Activated CD4-positive, CD25-positive, alpha-beta regulatory T cell treated with anti-CD3 and anti-CD28 coated beads, Interleukin-2, amount 50 U/mL, for 16 hours (primary cell): ENCODE measurements at regions not wholly inside any gene's neighbourhood (a gene's known extent, or its start where the extent isn't known, plus 50 kb on each side); places are given as distances from the start of the nearest gene placed in this dataset.

Experiments
- DNase-seq: peaks from one replicate; pipeline ENCODE4 v3.0.0-alpha.2; 2020; ENCODE audit warnings: low read depth, low spot score

GRCh38 chr12:125657681-125658080 is 592.4 kb downstream of the AACS start:
- DNase-seq, result no peak

DNA sequence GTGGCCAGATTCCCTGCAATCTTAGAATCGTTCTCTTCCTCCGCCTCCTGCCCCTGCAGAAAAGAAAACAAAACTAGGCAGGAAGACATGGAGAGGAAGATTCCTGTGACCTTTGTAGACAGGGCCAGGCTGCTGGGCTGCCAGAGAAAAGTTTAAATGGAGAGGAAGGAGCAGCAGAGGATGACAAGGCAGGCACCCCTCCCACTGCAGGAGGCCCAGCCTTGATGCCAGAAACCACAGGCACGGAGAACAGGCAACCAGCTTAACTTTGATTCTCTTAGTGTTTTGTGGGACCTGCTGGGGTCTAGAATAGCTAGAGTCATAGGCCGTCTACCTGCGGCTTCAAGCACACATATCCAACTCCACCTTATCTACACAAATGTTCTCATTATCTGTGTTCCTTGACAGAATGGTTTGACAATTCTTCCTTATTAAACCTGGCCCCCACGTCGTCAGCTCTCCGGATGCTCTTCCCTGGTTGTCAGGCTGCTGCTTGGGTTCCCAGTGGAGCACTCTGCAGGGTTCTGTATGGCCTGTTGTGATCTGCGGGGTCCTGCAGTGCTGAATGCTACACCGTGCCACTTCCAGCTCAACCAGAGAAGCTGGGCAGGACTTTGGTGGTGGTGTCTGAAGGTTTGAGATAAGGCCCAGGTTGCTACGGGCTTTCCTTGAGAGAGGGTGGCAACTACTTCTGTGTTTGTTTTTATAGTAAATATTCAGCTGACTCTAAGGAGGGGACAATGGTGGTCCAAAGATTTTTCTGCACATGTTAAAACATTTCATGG is 609.5 kb downstream of the AACS start:
- DNase-seq, result no peak

DNA sequence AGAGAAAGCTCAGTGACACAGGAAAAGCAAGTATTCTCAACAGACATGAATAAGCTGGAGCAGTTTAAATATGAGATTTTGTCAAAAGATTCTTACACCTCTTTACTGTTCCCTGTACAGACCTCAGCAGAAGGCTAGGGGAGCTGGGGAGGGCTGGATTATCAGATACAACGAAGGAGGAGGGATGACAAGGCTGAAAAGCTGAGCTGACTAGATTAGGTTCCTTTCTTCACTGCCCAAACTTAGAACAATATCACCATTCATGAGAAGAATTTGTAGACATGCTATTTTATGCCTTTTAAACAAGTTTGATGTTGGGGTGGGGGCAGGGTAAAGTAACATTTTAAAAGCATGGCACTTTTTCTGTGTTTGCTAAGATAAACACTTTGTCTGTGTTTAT is 611.1 kb downstream of the AACS start:
- no peak for DNase-seq

- DNase-seq, result no peak
Observed at GRCh38 chr12:125677829-125678228, 612.6 kb downstream of the AACS start.

DNA sequence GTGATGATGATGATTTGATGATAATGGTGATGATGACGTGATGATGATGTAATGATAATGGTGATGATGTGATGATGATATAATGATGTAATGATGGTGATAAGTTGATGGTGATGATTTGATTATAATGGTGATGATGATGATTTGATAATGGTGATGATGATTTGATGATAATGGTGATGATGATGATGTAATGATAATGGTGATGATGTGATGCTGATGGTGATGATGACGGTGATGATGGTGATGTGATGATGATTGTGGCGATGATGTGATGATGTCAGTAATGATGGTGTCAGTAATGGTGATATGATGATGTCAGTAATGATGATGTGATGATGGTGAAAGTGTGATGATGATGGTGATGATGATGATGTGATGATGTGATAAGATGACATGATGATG is 613.4 kb downstream of the AACS start:
- no peak for DNase-seq

DNA sequence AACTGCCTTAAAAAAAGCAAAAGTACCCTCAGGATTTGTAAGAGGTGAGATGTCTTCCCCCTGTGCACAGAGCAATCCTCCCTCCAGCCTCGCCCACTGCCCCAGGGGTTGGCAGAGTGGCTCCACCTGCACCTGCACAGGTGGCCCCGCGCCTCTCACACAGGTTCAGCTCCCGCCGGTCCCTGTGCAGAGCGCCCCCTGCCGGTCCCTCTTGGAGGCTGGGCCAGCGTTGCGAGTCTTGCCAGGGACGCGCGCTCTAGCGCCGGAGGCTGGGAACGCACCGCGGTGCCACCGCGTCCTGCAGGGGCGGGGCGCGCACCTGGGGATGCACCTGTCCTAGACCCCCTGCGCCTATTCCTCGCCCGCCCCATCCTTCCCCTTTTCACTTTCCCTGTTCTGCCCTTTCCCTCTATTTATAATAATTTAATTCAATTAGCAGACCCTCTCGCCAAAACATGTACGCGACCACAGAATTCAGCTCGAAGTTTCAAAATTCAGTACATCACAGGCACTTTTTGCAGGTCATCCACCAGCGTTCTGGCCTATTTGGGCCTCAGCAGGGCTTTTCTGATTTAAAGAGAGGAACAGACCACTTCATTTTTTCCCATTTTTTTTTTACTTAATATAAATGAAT is 618.6 kb downstream of the AACS start:
- DNase-seq, result no peak

DNA sequence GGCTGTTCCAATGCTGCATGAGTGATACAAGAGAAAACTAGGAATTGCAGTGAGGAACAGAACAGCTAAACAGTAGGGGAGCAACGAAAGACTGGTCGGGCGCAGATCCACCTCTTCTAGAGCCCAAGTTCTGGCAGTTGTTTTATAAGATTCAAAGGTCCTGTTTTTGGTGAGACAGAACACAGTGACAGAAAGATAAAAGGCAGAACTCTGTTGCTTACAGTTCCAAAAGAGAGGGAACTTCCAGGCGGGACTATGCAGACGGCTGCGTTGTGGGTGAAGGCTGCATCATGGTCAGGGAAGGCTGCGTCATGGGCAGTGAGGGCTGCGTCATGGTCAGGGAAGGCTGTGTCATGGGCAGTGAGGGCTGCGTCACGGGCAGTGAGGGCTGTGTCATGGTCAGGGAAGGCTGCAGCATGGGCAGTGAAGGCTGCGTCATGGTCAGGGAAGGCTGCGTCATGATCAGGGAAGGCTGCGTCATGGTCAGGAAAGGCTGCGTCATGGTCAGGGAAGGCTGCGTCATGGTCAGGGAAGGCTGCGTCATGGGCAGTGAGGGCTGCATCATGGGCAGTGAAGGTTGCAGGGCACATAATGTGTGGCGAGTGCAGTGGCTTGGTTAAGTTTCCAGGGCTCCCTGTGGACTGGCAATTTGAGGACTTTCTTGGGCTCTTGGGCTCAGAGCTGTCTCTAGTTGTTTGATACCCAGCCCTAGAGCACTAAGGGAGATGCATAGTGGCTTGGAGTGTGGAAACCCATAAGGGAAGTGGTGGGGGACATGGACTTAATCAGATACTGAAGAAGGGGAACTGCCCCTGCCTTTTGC is 619.9 kb downstream of the AACS start:
- DNase-seq, result no peak

GRCh38 chr12:125685915-125686314 is 620.7 kb downstream of the AACS start:
- no peak for DNase-seq

- no peak for DNase-seq
Observed at GRCh38 chr12:125687403-125687802, 622.2 kb downstream of the AACS start.

DNA sequence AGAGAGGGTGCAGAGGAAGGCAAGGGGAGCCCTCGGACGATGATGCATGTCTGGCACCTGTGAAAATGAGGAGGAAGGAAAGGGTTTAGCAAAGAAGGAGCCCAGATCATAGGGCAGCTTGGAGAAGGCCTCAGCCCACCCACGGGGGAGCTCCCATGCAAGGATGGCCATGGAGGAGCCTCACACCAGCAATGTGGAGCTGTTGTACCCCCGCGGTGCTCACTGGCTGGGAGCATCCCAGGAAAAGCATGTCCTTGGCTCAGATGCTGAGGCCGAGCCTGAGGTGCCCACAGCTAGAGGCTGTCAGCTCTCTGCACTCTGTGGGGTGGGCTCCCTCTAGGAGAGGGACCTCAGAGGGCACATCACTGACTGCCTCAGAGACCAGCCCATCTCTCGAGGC is 622.6 kb downstream of the AACS start:
- DNase-seq, result no peak

GRCh38 chr12:125688223-125688622 is 623.0 kb downstream of the AACS start:
- DNase-seq, result no peak

DNA sequence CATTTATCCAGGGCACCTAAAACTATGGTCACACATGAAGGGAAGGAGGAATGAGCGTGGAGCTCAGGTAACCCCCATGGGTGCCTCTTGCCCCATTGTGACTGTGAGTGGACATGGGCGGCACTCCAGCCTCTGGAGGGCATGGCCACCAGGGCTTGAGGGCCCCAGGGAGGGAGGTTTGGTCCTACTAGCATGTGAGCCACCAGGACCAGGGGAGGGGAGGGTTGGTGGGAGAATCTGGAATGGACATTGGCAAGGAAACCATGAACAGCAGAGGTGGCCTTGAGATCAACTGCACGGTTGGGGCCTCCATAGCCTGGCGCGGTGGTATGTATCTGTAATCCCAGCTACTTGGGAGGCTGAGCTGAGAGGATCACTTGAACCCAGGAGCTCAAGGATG is 623.6 kb downstream of the AACS start:
- no peak for DNase-seq

GRCh38 chr12:125689576-125690410 is 624.6 kb downstream of the AACS start:
- DNase-seq, result no peak

GRCh38 chr12:125690841-125691240 is 625.6 kb downstream of the AACS start:
- no peak for DNase-seq

DNA sequence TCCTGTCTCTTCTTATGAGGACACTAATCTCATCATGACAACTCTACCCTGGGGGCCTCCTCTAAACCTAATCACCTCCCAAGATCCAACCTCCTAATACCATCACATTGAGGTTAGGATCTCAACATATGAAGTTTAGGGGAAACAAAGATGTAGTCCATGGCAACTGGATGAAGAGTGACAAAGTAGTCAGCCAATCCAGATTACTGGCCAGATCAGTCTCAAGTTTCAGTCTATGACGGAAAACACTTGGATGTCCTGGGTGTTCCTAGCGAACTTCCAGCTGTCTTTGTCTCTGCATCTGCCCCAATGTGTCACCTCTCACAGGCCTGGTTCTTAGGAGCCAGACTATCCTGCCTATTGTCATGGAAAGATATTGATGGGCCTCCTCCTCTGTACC is 630.8 kb downstream of the AACS start:
- DNase-seq, result no peak

- no peak for DNase-seq
Observed at GRCh38 chr12:125704803-125705202, 639.6 kb downstream of the AACS start.

GRCh38 chr12:125720961-125721360 is 655.7 kb downstream of the AACS start:
- DNase-seq, result no peak

DNA sequence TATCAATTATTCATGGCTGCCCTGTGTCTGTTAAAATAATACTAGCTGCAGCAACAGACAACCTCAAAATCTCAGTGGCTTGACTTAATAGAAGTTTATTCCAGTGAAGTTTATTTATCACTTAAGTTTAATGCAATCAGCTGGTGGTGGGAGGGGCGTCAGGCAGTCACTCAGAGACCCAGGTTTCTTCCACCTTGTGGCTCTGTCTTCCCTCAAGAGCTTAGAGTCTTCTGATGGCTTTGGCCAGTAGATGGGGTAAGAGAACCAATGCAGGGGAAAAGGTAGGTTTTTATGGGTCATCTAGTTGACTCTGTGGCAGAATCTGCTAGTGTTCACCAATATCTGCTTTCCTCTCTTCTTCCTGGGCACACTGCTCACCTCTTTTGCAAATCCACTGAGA is 668.9 kb downstream of the AACS start:
- DNase-seq, result no peak

- no peak for DNase-seq
Observed at GRCh38 chr12:125738211-125738610, 673.0 kb downstream of the AACS start.

GRCh38 chr12:125742413-125742812 is 677.2 kb downstream of the AACS start:
- no peak for DNase-seq

DNA sequence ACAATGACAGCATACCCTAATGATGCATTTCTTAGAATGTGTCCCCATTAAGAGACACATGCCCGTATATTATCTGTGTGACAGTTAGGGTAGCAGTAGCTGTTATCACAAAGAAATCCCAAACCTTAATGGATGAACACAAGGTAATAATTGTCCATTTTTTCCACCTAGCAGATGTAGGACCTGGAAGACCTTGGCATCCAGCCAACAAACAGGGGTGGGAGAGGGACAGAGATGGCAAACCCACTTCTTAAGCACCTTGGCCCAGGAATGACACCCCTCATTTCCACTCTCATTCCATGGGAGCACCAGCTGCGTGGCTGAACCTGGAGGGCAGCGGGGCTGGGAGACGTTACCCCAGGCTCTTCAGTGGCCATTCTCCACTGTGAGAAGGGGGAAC is 679.0 kb downstream of the AACS start:
- DNase-seq, result no peak

GRCh38 chr12:125755512-125755911 is 690.3 kb downstream of the AACS start:
- DNase-seq, result no peak
